HEK293T (cell line): ENCODE measurements at regions not wholly inside any gene's neighbourhood (a gene's known extent, or its start where the extent isn't known, plus 50 kb on each side); places are given as distances from the start of the nearest gene placed in this dataset.

ENCODE experiments used
- CTCF ChIA-PET: fragments of 350-600 bp; formaldehyde crosslinking; extraction: SDS; loops from one replicate; lab custom pipeline; 2021; ENCODE audit warnings: antibody characterized with exemption, inconsistent platforms; lab: Yijun Ruan, JAX
- POLR2A ChIA-PET: fragments of 350-600 bp; formaldehyde crosslinking; extraction: SDS; loops from one replicate; lab custom pipeline; 2020; ENCODE audit warnings: antibody characterized with exemption, inconsistent platforms; lab: Yijun Ruan, JAX
- DNase-seq: peaks from one replicate; pipeline ENCODE4 v3.0.0; 2012; ENCODE audit warnings: mixed read lengths; ENCODE audit errors: extremely low spot score
- ARNT ChIP-seq: fragments of 450-650 bp; IDR thresholded peaks from 2 replicates; pipeline ENCODE4 v1.6.1; 2017; ENCODE audit warnings: mild to moderate bottlenecking
- BHLHE40 ChIP-seq: fragments of 450-650 bp; IDR thresholded peaks from 2 replicates; pipeline ENCODE4 v1.6.1; 2016; ENCODE audit warnings: mild to moderate bottlenecking, moderate library complexity, borderline replicate concordance
- CTBP1 ChIP-seq: fragments of 450-650 bp; IDR thresholded peaks from 2 replicates; pipeline ENCODE4 v1.6.1; 2016; ENCODE audit warnings: borderline replicate concordance
- ELF4 ChIP-seq: fragments of 450-650 bp; IDR thresholded peaks from 2 replicates; pipeline ENCODE4 v1.6.1; 2017; ENCODE audit warnings: antibody characterized with exemption
- FOXA1 ChIP-seq: fragments of 450-650 bp; IDR thresholded peaks from 2 replicates; pipeline ENCODE4 v1.6.1; 2016; ENCODE audit warnings: mild to moderate bottlenecking
- FOXK2 ChIP-seq: fragments of 450-650 bp; IDR thresholded peaks from 2 replicates; pipeline ENCODE4 v1.6.1; 2016; ENCODE audit warnings: mild to moderate bottlenecking
- FOXM1 ChIP-seq: fragments of 450-650 bp; IDR thresholded peaks from 2 replicates; pipeline ENCODE4 v1.6.1; 2017; ENCODE audit warnings: mild to moderate bottlenecking, borderline replicate concordance
- HDGF ChIP-seq: fragments of 450-650 bp; IDR thresholded peaks from 2 replicates; pipeline ENCODE4 v1.6.1; 2017; ENCODE audit warnings: antibody characterized with exemption, borderline replicate concordance
- L3MBTL2 ChIP-seq: fragments of 450-650 bp; conservative IDR thresholded peaks from 2 replicates; pipeline ENCODE4 v1.6.1; 2016; ENCODE audit warnings: mild to moderate bottlenecking
- LEF1 ChIP-seq: fragments of 450-650 bp; IDR thresholded peaks from 2 replicates; pipeline ENCODE4 v1.6.1; 2017; ENCODE audit warnings: mild to moderate bottlenecking, borderline replicate concordance
- NFRKB ChIP-seq: fragments of 450-650 bp; IDR thresholded peaks from 2 replicates; pipeline ENCODE4 v1.6.1; 2016; ENCODE audit warnings: mild to moderate bottlenecking, moderate library complexity
- SP1 ChIP-seq: fragments of 450-650 bp; IDR thresholded peaks from 2 replicates; pipeline ENCODE4 v1.6.1; 2017
- SUZ12 ChIP-seq: fragments of 450-650 bp; IDR thresholded peaks from 2 replicates; pipeline ENCODE4 v1.6.1; 2016; ENCODE audit warnings: mild to moderate bottlenecking
- TARDBP ChIP-seq: fragments of 450-650 bp; IDR thresholded peaks from 2 replicates; pipeline ENCODE4 v1.6.1; 2016
- ZNF384 ChIP-seq: fragments of 450-650 bp; IDR thresholded peaks from 2 replicates; pipeline ENCODE4 v1.6.1; 2016
- TF ChIP-seq, protein P1 (sequence below): fragments of 450-650 bp; IDR thresholded peaks from 2 replicates; pipeline ENCODE4 v1.6.1; 2016

DNA sequence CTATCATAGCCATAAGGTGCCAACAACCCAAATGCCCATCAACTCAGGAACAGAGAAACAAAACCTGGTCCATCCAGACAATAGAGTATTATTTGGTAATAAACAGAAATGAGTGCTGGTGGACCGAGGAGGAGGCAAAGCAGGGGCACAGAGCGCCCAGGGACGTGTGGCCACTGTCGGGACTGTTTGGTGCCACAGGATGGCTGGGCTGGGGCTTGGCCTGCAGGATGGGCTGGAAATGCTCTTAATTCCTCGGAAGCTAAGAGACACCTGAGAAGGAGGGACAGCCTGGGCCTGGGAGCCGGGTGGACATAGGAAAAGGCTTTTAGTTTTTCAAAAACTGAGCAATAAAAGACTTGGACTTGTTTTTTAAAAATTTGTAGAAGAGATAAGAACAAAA lies 216.4 kb downstream of the DLL1 start:
- CTCF ChIA-PET: no interaction called here
- POLR2A ChIA-PET: no interaction called here
- DNase-seq: no peak
- TF ChIP-seq, protein P1, sequence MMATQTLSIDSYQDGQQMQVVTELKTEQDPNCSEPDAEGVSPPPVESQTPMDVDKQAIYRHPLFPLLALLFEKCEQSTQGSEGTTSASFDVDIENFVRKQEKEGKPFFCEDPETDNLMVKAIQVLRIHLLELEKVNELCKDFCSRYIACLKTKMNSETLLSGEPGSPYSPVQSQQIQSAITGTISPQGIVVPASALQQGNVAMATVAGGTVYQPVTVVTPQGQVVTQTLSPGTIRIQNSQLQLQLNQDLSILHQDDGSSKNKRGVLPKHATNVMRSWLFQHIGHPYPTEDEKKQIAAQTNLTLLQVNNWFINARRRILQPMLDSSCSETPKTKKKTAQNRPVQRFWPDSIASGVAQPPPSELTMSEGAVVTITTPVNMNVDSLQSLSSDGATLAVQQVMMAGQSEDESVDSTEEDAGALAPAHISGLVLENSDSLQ: no peak
- TF ChIP-seq ARNT (no peak), FOXK2 (no peak)

DNA sequence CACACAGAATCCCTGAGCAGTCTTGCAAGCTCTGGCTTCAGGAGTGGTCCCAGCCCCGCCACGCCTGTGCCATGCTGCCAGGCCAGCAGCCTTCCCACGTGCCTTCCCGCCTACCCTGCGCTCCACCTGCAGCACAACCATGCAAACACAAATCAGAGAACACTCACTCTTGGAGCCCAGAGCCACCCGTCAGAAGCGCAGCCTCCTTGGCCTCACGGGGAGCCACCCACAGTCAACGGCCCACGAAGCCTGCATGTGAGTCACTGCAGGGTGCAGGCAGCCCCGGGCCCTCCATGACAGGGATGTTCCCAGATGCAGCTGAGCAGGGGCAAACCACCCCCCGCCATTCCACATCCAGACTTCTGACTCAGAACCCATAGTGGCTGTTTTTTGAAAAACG lies 217.0 kb downstream of the DLL1 start:
- ChIA-PET CTCF (no interaction called here), POLR2A (no interaction called here)
- TF ChIP-seq LEF1 (no peak), HDGF (no peak), FOXA1 (no peak), FOXM1 (no peak), SP1 (no peak), FOXK2 (no peak), ZNF384 (no peak), TARDBP (no peak), BHLHE40 (no peak)
- TF ChIP-seq, protein P1: no peak
- DNase-seq: no peak

DNA sequence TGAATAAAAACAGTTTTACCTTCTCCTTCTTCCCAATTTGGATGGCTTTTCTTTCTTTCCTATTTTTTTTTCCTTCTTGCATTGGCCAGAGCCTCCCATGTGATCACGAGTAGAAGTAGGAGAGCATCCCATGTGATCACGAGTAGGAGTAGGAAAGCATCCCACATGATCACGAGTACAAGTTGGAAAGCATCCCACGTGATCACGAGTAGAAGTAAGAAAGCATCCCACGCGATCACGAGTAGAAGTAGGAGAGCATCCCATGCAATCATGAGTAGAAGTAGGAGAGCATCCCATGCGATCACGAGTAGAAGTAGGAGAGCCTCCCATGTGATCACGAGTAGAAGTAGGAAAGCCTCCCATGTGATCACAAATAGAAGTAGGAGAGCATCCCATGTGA lies 218.6 kb downstream of the DLL1 start:
- POLR2A ChIA-PET: no interaction called here
- TF ChIP-seq FOXA1 (no peak), CTBP1 (no peak), FOXM1 (no peak), FOXK2 (no peak), HDGF (no peak), SUZ12 (no peak), ARNT (no peak), ELF4 (no peak), ZNF384 (no peak), LEF1 (no peak), TARDBP (no peak), NFRKB (no peak)
- TF ChIP-seq, protein P1: no peak
- no peak for DNase-seq
- CTCF ChIA-PET: no interaction called here

DNA sequence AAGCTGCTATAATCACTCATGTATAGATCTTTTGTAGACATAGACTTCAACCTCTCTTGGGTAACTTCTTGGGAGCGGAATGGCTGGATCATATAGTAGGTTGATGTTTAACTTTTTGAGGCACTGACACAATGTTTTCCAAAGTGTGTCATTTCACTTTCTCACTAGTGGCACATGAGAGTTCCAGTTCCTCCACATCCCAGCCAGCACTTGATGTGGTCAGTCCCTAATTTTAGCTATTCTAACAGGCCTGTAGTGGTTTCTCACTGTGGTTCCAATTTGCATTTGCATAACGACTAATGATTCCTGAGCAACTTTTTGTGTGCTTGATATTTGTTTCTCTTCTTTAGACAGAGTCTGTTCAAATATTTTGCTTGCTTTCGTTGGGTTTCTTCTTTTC lies 221.3 kb downstream of the DLL1 start:
- ChIA-PET CTCF (no interaction called here), POLR2A (no interaction called here)
- no peak for DNase-seq
- TF ChIP-seq FOXM1 (no peak), FOXK2 (no peak), NFRKB (no peak), ARNT (no peak)
- TF ChIP-seq, protein P1: no peak

DNA sequence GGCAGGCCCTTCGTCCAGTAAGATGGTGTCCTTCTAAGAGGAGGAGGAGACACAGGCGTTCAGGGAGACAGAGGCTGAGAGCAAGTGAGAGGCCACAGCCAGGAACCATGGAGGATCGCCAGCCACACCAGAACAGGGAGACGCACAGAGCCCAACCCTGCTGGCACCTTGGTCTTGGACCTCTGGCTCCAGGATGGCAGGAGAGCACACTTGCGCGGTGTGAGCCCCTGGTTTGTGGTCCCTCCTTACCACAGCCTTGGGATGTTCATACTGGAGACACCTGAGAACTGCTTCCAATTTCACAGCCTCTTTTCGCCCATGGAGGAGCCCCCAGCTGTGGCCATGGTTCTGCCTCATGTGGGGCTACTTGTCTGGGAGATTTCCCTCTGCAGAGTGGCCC lies 222.4 kb downstream of the DLL1 start:
- DNase-seq: no peak
- TF ChIP-seq LEF1: no peak
- TF ChIP-seq FOXA1: no peak
- TF ChIP-seq, protein P1: no peak
- no peak for TF ChIP-seq ZNF384
- no peak for TF ChIP-seq HDGF
- no peak for TF ChIP-seq FOXK2
- TF ChIP-seq ELF4: no peak
- no peak for TF ChIP-seq FOXM1
- TF ChIP-seq TARDBP: no peak
- TF ChIP-seq SUZ12: no peak
- no peak for TF ChIP-seq ARNT
- TF ChIP-seq NFRKB: no peak
- no peak for TF ChIP-seq CTBP1
- no peak for TF ChIP-seq SP1
- TF ChIP-seq BHLHE40: no peak
- TF ChIP-seq L3MBTL2: no peak
- POLR2A ChIA-PET: no interaction called here
- CTCF ChIA-PET: no interaction called here

DNA sequence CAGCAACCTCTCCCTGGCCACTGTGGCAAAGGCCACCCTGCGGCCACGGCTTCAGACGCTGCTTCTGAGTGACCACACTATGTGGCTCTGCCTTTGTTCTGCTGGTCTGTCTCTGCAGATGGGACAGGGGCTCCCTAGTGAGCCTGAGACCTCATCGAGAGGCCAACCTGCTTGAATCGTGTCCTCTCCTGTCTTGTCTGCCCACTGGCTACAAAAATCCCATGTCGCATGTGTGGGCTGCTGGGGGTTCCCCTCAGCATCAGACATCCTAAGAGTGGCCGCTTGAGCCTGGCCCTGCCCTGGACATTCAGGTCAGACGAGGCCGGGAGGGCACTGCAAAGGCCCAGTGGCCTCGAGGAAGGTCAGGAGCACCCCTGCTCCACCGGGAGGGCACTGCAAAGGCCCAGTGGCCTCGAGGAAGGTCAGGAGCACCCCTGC lies 222.9 kb downstream of the DLL1 start:
- no peak for DNase-seq
- ChIA-PET CTCF (no interaction called here), POLR2A (no interaction called here)
- TF ChIP-seq ELF4 (no peak), TARDBP (no peak), SP1 (no peak), HDGF (no peak), FOXK2 (no peak), ARNT (no peak), LEF1 (no peak), FOXM1 (no peak), ZNF384 (no peak), CTBP1 (no peak), BHLHE40 (no peak), FOXA1 (no peak), SUZ12 (no peak)
